HG02943 (cell line): ENCODE measurements at regions not wholly inside any gene's neighbourhood (a gene's known extent, or its start where the extent isn't known, plus 50 kb on each side); places are given as distances from the start of the nearest gene placed in this dataset.
"Not testable (repeated sequence)": the region's sequence is repeated elsewhere in the genome, so short reads cannot be mapped to it uniquely, and the experiment has no call there.

Source experiments
- ATAC-seq: cut with Tn5 transposase; IDR thresholded peaks from one replicate; pipeline ENCODE4 v1.9.1; 2021; ENCODE audit warnings: mild to moderate bottlenecking, low read depth, moderate library complexity; ENCODE audit not compliant: unreplicated experiment

GRCh38 chr20:25867776-25868649 lies 171.4 kb upstream of the ZNF337 start:
- no peak for ATAC-seq

- not testable (repeated sequence) for ATAC-seq
Measured at GRCh38 chr20:25867015-25867775, 170.5 kb upstream of the ZNF337 start.

- ATAC-seq, result no peak
Measured at GRCh38 chr20:25865715-25866656, 169.3 kb upstream of the ZNF337 start.

- not testable (repeated sequence) for ATAC-seq
Measured at GRCh38 chr20:25864963-25865714, 168.5 kb upstream of the ZNF337 start.

- ATAC-seq, result no peak
Measured at GRCh38 chr20:25864326-25864962, 167.8 kb upstream of the ZNF337 start.

DNA sequence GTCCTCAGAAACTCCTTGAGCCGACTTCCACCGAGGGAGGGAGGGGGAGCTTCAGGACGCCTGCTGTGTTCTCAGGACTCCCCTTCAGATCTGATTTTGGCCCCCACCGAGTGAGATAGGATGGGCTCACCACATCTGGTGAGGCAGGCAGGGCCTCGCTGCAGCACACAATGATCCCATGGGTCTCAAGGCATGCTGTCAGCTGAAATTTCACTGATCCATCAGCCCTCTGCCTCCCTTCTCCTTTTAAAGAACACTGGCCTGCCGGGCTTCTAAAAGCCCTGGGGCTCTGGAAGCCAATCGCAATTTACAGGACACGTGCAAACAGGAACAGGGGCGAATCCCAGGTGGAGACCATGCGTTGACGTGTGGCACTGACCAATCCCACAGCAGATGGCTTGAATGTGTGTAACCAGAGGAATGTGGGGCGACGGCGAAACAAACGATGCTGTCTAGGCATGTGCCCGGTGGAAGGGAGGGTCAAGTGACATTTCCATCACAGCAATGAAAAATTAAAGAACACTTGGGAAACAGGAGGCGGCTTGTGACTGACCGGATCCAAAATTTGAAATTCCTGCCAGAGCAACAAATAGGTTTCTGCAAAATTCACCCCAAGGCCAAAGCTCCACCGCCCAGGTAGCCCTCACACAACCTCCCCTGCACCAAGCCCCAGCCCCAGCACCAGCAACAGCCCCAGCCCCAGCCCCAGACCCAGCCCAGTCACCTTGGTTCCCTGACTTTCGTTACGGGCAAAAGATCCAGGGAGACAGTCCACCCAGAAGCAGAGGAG lies 167.1 kb upstream of the ZNF337 start:
- ATAC-seq, result no peak

DNA sequence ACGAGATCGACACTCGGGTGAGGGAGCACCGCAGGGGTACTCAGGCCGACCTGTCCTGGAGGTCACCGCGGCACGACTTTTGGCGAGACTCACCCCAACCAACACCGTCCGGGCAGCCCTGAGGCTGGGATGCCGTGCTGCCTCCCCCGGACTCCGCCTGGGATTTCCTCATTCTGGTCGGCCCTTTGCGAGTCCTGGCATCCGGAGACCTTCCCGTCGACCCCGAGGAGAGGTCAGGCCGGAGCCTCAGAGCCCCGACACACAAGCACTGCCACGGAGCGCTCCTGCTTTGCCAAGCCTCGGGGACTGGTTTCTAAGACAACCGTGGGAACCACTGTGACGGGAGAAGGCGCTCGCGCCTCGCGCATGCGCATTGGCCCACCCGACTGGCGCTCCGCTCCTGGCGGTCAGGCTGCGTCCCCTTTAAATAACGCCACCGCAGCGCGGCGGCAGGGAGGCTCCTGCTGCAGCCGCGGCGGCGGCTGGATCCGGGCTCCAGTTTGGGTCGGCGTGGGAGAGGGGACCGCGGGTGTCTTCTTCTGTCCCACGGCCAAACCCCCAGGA lies 166.4 kb upstream of the ZNF337 start:
- ATAC-seq, result not testable (repeated sequence)

- ATAC-seq, result no peak
Measured at GRCh38 chr20:25860531-25861150, 164.0 kb upstream of the ZNF337 start.

- ATAC-seq, result no peak
Measured at GRCh38 chr20:25859649-25860530, 163.2 kb upstream of the ZNF337 start.

- ATAC-seq, result no peak
Measured at GRCh38 chr20:25858495-25859425, 162.1 kb upstream of the ZNF337 start.

- not testable (repeated sequence) for ATAC-seq
Measured at GRCh38 chr20:25857091-25857788, 160.6 kb upstream of the ZNF337 start.

- ATAC-seq, result no peak
Measured at GRCh38 chr20:25856256-25856884, 159.7 kb upstream of the ZNF337 start.

- not testable (repeated sequence) for ATAC-seq
Measured at GRCh38 chr20:25855451-25856156, 159.0 kb upstream of the ZNF337 start.

GRCh38 chr20:25854666-25855065 lies 158.0 kb upstream of the ZNF337 start:
- not testable (repeated sequence) for ATAC-seq
